ENCODE measurements at regions not wholly inside any gene's neighbourhood (a gene's known extent, or its start where the extent isn't known, plus 50 kb on each side); places are given as distances from the start of the nearest gene placed in this dataset.

- TF ChIP-seq REST (IDR thresholded peaks at IDR 0.05; ENCODE audit: insufficient read depth in 1 of 2, low read depth in 2 of 2, low read length in 2 of 2) (no peak), FOXP2 (optimal IDR thresholded peaks at IDR 0.05; ENCODE audit: borderline replicate concordance, extremely low read depth, extremely low read length, insufficient read depth) (no peak), TAF1 (IDR thresholded peaks at IDR 0.05; ENCODE audit: borderline replicate concordance, insufficient read depth, low read length) (no peak), SIN3A (IDR thresholded peaks at IDR 0.05; ENCODE audit: borderline replicate concordance, insufficient read depth, low read length) (no peak), POLR2AphosphoS5 (IDR thresholded peaks at IDR 0.05; ENCODE audit: low read depth, low read length) (no peak)
Observed at GRCh38 chr5:67966712-67967111, 248.8 kb upstream of the PIK3R1 start.

DNA sequence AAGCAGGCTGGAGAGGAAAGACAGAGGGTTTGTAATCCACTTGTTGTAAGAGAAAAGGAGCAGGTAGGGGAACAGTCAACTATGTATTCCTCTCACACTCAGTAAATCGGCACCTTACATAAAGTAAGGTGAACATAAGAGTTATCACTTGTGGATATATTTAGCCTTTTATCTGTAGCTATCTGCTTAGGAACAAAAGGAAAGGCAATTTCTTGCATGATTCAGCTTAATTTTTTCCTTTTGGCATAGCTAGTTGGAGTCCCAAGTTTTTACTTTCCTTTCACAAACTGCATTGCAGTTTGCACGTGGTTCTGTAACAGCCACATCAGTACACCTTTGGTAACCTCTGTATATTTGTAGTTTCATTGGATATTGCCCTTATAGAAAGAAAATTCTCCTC is 250.9 kb upstream of the PIK3R1 start:
- TF ChIP-seq SIN3A (IDR thresholded peaks at IDR 0.05; ENCODE audit: borderline replicate concordance, insufficient read depth, low read length) (no peak), POLR2AphosphoS5 (IDR thresholded peaks at IDR 0.05; ENCODE audit: low read depth, low read length) (no peak), TAF1 (IDR thresholded peaks at IDR 0.05; ENCODE audit: borderline replicate concordance, insufficient read depth, low read length) (no peak)

DNA sequence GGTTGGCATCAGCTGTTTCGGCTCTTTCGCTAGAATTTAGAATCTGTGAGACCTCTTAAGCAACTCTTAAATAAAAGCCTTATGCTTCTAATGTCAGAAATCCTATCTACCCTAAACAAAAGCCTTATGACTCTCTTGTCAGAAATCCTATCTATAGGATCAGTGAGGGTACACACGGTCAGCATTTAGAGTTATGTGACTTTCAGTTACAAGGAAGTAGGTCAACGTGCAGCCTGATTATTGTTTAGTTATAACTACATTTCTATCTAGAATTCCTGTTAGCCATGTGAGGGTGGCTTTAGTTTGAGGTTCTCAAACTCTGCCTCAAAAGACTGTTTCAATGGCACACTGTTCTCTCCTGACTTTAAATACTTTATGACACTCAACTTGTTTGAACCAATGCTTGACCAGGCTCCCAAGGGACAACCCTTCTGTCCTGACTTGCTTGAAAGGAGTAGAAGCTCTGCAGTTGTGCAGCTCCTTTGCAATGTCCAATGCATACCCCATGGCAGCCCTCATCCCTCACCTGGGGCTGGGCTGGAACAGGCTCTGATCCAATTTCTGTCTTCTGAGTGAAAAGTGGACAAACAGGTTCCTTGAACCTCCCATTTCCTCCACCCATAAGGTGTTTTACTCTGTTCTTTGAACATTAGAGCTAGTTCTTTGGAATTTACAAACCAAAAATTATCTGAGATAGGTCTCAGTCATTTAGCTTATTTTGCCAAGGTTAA is 251.6 kb upstream of the PIK3R1 start:
- TF ChIP-seq POLR2AphosphoS5 (IDR thresholded peaks at IDR 0.05; ENCODE audit: low read depth, low read length), result no peak
- no peak for TF ChIP-seq REST (IDR thresholded peaks at IDR 0.05; ENCODE audit: insufficient read depth in 1 of 2, low read depth in 2 of 2, low read length in 2 of 2)
- TF ChIP-seq TAF1 (IDR thresholded peaks at IDR 0.05; ENCODE audit: borderline replicate concordance, insufficient read depth, low read length), result no peak
- TF ChIP-seq FOXP2 (optimal IDR thresholded peaks at IDR 0.05; ENCODE audit: borderline replicate concordance, extremely low read depth, extremely low read length, insufficient read depth), result no peak
- no peak for TF ChIP-seq SIN3A (IDR thresholded peaks at IDR 0.05; ENCODE audit: borderline replicate concordance, insufficient read depth, low read length)

DNA sequence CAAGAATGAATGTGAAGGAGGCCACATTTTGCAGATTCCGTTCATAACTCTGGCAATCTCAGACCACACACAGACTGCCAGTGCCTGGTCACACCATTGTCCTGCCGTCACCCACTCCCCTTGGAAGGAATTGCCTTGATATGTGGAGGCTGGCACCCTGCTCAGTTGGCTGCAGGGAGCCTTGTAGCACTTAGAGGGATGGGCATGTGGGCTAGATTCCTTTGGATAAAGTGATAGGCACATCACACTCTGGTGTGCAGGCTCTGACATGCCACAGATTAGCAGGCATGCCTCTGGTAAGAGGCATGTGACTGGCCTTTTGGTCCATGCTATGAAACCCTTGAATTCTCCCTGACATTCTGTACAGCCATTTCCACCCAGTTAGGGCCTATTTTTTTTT is 254.6 kb upstream of the PIK3R1 start:
- no peak for TF ChIP-seq SIN3A (IDR thresholded peaks at IDR 0.05; ENCODE audit: borderline replicate concordance, insufficient read depth, low read length)

GRCh38 chr5:67957374-67957773 is 258.2 kb upstream of the PIK3R1 start:
- no peak for TF ChIP-seq POLR2AphosphoS5 (IDR thresholded peaks at IDR 0.05; ENCODE audit: low read depth, low read length)

- no peak for TF ChIP-seq SIN3A (IDR thresholded peaks at IDR 0.05; ENCODE audit: borderline replicate concordance, insufficient read depth, low read length)
- TF ChIP-seq TAF1 (IDR thresholded peaks at IDR 0.05; ENCODE audit: borderline replicate concordance, insufficient read depth, low read length), result no peak
- TF ChIP-seq FOXP2 (optimal IDR thresholded peaks at IDR 0.05; ENCODE audit: borderline replicate concordance, extremely low read depth, extremely low read length, insufficient read depth), result no peak
- no peak for TF ChIP-seq POLR2AphosphoS5 (IDR thresholded peaks at IDR 0.05; ENCODE audit: low read depth, low read length)
- TF ChIP-seq REST (IDR thresholded peaks at IDR 0.05; ENCODE audit: insufficient read depth in 1 of 2, low read depth in 2 of 2, low read length in 2 of 2), result no peak
Observed at GRCh38 chr5:67954351-67954750, 261.2 kb upstream of the PIK3R1 start.

DNA sequence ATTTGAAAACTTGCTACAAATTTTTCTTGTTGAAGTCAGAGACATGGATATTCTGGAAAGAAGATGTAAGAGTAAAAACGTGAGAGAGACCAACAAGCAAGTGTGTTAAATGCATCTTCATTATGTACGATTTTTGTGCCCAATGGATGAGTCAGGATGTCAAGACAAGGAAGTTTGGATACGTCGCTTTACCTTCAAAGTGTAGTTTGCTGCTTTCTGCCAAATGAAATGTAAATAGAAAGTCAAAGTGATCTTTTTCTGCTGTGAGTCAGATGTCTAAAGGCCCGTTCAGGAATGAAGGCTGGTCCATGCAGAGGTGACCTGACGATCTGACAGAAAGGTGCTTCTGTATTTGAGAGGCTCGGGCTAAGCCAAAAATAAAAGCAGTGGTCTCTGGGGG is 273.1 kb upstream of the PIK3R1 start:
- TF ChIP-seq TAF1 (IDR thresholded peaks at IDR 0.05; ENCODE audit: borderline replicate concordance, insufficient read depth, low read length), result no peak
- no peak for TF ChIP-seq SIN3A (IDR thresholded peaks at IDR 0.05; ENCODE audit: borderline replicate concordance, insufficient read depth, low read length)
- no peak for TF ChIP-seq REST (IDR thresholded peaks at IDR 0.05; ENCODE audit: insufficient read depth in 1 of 2, low read depth in 2 of 2, low read length in 2 of 2)
- no peak for TF ChIP-seq POLR2AphosphoS5 (IDR thresholded peaks at IDR 0.05; ENCODE audit: low read depth, low read length)
- no peak for TF ChIP-seq FOXP2 (optimal IDR thresholded peaks at IDR 0.05; ENCODE audit: borderline replicate concordance, extremely low read depth, extremely low read length, insufficient read depth)

All from PFSK-1 (cell line).